HG02642 (cell line): ENCODE measurements at regions not wholly inside any gene's neighbourhood (a gene's known extent, or its start where the extent isn't known, plus 50 kb on each side); places are given as distances from the start of the nearest gene placed in this dataset.

Source experiments
- ATAC-seq: cut with Tn5 transposase; IDR thresholded peaks from one replicate; pipeline ENCODE4 v1.9.1; 2021; ENCODE audit warnings: mild to moderate bottlenecking; ENCODE audit not compliant: unreplicated experiment, poor library complexity

DNA sequence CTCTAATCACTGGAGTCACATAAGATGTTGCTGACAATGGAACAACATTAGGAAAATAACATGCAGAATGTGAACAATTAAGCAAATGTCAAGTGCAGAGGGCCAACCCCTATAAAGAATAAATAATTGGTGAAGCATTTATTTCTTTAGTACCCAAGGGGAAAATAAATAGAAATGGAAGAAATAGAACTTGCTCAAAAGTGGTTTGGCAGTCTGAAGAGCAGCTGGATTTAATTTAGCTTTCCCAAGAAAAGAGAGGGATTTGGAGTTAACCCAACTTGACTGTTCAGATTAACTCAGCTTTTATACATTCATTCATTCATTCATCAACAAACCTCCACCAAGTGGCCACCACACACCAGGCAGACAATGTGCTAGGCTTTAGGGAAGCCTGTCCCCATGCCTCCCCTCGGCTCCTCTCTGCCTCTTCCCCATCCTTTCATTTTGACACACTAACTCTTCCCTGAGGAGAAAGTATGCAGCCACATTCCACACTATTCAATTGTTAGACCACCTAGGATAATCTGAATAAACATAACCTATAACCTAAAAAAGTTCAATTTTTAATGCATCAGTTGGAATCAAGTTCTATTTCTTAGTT, 295.5 kb downstream of the AHR start:
- ATAC-seq = no peak

DNA sequence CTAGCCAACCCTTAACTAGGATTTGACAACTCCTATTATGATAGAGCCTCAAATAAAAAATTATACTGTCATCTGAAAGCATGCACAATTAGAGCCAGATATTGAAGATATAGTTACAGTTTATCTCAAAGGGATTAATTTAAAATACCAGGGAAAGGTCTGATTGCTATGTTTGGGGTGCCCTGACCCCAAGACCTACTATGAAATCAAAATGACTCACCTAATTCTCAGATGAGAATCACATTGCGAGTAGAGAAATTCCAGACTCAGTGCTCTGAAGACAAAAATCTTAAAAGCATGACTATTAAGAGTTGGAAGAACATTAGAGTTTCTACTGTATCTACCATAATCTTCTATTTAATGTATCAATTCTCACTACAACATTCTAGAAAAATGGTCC, 297.1 kb downstream of the AHR start:
- no peak for ATAC-seq

DNA sequence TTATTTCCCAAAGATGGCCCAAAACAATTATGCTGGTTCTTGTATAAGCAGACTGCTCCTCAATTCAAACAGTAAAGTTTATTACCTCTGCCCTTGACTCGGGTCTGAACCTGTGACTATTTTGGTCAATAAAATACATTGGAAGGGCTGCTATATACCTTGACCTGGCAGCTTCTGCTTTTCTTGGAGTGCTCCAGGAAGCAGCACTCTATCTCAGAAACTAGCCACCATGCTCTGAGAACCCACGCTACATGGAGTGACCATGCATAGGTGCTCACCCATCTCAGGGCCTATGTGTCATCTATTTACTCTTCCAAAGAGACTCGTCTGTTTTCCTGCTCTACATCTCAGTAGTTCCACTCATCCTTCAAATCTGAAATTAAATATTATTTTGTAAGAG, 299.9 kb downstream of the AHR start:
- no peak for ATAC-seq

DNA sequence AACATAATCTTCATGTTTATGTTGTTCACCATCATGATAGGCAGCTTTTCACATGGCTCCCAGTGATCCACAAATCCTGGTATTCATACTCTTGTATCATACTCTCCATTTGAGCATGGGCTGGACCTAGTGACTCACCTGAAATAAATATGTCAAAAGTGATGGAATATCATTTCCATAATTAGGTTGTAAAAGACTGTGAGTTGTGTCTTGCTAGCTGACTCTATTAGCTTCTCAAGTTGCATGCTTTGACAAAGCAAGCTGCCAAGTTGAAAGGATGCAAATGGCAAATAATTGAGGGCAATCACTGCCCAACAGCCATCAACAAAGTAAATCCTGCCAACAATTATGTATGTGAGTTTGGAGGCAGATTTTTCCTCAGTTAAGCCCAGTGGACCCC, 300.4 kb downstream of the AHR start:
- no peak for ATAC-seq

DNA sequence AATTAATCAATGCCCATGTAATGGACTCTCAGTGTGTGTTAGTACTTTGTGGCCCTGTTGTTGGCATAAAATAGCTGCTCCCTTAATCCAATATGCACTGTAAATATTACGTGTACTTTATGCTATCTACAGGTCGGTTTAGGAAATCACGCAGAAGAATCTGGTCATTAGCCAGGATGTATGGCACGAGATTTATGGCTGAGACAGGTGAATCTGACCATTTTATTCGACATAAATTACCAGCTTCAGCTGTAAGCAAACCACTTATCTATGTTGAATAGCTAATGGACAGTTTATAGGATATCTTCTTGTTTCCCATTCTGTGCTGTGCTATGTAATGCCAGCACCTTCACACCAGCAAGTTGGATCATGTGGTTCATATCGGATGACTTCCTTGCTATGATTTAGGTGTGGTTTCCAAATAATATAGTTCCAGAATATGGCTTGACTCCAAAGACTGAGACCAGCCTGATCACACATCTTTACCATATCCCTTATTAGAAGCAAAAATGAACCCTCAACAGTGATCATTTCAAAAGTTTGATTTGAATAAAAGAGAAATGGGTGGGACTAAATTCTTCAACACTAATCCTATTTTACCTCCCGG, 301.4 kb downstream of the AHR start:
- ATAC-seq = no peak

DNA sequence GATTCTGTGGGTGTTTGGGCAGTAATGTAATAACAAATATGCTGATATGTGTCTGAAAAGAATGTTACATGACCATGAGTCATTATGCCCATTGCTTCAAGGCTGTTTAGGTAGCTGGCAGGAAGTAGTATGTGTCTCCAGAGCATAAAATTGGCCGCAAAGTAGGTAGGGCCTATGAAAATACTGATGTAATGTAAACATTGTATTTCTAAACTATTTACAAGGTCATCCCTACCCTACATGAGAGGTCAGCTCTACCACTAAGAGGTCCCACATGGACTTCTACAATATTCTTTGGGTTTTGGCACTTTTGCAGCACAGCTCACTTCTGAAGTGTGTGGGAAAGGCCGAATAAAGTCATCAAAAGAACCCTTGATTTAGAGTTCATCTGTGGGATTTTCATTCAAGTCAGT, 301.9 kb downstream of the AHR start:
- no peak for ATAC-seq

DNA sequence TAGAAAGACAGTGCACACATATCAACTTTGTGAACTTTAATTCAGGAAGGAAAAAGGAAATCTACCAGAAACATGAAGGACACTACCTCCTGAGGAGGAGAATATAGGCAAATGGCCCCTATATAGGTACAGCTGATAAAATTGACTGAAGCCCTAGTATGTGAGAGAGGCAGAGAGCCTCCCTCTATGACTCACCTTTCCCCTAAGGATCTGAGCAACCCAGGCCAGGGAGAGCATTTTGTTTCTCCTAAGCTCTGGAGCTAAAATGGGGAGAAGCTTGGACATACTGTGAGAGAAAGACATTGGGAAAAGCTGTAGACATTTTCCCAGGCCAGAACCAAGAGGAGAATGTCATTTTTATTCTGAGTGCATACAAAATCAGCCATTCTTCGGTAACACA, 303.5 kb downstream of the AHR start:
- ATAC-seq = no peak

DNA sequence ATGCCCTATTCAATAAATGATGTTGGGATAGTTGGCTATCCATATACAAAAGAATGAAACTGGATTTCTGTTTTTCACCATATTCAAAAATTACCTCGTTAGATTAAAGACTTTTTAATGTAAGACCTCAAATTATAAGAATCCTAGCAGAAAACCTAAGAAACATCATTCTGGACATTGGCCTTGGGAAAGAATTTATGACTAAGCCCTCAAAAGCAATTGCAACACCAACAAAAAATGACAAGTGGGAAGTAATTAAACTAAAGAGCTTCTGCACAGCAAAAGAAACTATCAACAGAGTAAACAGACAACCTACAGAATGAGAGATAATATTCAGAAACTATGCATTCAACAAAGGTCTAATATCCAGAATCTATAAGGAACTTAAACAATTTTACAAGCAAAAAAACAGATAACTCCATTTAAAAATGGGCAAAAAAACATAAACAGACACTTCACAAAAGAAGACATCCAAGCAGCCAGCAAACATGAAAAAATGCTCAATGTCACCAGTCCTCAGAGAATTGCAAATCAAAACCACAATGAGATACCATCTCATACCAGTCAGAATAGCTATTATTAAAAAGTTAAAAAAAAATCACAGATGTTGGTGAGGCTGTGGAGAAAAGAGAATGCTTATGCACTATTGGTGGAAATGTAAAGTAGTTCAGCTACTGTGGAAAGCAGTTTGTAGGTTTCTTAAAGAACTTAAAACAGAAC, 309.8 kb downstream of the AHR start:
- ATAC-seq = no peak

DNA sequence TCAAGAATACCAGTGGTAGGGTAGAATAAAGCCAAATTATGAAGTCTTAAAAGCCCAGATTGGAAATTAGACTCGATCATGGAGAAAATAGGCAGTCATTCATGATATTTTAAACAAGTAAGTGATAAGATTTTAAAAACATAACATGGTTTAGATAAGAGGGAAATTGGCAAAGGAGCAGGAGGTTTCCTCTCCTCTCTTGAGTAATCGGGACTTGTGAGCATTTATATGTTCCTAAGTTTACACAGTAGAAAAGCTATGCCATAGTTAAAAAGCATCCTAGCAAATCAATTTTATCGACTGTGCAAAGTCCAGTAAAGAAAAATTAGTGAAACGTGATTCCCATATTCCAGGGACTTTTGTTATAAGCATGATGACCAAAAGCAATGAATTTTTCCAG, 313.2 kb downstream of the AHR start:
- no peak for ATAC-seq

DNA sequence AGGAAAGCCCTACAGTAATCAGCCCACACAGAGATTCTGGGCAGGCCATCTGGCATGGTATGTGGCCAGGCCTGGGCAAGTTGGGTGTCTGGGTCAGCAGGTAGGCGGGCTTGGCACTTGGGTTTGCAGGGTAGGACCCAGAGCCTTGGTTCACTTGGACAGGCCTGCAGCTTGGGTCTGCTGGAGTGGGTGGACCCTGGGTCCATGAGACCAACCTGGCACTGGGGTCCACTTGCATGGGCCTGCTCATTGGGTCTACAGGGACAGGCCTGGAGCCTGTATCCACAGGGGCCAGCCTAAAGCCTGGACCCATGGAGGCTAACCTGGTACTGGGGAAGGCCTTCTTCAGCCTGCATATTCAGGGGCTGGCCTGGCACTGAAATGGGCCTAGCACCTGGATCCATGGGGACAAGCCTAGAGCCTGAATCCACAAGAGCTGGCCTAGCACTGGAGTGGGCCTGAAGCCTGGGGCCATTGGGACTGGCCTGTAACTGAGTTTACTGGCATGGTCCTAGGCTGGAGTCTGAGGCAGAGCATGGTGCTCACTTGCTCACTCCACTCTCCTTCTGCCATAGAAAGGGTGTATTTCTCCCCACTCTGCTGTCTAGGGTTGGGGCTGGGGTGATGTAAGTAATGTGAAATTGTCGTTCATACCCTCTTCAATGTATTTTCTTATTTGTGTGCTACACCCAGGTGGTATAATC, 315.0 kb downstream of the AHR start:
- no peak for ATAC-seq

DNA sequence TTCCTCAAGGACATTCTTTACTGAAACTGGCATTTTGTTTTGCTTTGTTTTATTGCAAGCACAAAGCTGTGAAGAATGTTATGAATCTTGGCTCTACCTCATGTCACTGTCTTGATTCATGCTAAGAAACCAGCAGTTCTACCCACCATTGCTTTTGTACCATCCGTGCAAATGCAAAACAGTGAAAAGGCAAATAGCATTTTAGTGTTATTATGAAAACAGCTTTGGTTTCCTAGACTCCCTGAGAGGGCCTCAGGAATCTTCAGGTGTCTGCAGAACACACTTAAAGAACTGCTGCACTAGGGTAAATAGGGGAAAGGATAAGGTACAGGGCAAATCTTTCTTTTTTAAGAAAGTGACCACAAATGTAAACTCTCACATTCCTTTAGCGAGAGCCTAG, 318.9 kb downstream of the AHR start:
- no peak for ATAC-seq

DNA sequence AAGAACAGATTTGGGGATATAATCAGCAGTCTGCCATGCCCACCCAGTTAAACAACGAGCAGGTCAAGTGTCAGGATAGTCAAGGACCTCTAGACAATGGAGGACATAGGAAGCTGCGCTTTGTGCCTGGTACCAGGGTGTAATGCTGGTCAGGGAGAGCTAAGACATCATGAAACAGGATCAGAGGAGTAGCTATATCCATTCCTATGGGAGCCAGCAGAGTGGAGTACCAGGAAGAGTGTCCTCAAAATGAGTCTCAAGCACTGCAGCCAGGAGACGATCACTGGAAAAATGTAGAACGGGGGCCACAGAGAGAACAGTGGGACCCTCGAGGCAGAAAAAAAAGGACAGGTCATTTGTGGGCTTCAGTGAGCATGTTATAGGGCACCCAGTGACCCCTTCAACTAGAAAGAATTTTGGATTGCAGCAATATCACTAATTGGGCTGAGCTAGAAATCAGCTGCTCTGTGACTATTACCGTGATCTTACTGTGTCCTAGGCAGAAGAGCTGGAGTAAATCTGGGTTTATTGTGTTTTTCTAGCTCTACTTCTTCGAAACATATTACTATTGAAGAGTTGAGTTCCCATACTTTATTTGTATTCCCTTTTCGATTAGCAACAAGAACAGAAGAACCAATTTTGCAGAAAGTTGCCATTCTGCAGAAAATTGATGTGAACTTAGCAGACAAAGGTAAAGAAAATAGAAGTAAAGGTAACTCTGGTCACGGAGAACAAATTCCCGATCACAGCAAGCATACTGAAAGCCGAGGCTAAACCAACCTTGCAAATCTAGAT, 319.6 kb downstream of the AHR start:
- no peak for ATAC-seq

DNA sequence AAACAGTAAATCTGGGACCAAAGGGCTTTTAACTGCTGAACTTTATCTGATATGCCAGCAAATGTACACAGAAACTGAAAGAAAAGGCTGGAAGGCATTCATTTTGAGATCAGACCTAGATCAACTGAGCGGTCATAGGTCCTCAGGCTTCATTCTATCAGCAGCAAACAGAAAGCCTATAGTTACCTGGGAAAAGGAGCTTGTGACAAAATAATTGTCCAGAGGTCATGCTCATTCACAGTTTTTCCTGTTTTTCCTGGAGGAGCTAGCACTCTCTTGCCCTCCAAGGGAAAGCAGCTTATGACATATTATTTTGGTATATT, 320.2 kb downstream of the AHR start:
- no peak for ATAC-seq

DNA sequence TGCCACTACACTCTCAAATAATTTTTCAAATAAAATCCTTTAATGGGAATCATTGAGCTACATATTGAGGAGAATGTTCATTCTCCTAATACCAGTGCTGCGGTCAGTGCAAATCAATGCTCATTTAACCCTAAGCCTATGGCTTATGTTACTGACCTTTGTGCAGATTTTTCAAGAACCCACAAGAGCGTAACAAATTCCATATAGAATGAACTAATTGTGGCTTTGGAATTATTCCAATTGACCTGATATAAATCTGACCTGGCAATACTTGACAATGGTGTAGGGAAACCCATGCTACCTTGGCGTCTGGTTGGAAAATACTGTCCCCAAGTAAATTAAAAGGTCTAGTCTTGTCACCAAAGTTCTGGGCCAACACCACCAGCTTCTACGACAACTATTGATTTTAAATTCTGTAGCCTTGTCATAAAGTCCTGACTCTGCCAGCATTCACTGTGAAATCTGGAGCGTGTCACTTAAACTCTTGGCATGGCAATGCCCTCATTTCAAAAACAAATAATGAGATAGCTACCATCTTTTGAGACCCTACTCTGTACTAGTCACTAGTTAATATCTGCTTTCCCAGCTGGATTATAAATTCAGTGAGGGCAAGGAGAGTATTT, 320.9 kb downstream of the AHR start:
- no peak for ATAC-seq

DNA sequence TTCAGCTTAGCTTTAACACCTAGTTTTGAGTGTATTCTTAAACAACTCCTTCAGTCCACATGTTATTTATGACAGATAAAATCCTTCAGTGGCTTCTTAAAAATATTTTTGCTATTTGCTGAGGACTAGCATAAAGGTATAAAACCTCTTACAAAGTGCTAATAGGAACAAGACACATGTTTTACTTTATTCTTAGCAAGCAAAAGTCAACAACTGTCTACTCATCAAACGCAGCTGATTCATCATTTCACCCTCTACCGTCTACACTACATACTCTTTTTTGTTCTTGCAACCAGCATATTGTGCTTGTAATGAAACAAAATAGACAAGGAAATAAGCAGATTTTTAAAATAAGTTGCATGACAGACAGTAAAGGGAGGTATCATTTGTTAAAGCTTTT, 319.7 kb downstream of the SNX13 start:
- ATAC-seq = no peak

DNA sequence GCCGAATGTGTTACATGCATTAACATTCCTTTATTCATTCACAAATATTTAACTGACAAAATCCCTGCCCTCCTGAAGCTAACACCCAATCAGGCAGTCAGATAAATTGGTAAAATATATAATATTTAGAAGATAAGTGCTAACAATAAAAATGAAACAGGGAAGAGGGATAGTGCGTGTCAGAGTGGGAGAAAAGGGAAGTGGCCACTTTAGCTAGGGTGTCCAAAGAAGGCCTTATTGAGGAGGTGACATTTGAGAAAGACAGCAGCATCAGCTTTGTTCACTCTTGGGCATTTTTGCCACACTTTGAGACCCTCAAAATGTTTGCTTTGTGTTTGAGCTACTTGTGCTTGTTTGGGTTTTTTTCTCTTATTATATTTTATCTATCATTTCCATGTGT, 317.8 kb downstream of the SNX13 start:
- ATAC-seq = no peak

DNA sequence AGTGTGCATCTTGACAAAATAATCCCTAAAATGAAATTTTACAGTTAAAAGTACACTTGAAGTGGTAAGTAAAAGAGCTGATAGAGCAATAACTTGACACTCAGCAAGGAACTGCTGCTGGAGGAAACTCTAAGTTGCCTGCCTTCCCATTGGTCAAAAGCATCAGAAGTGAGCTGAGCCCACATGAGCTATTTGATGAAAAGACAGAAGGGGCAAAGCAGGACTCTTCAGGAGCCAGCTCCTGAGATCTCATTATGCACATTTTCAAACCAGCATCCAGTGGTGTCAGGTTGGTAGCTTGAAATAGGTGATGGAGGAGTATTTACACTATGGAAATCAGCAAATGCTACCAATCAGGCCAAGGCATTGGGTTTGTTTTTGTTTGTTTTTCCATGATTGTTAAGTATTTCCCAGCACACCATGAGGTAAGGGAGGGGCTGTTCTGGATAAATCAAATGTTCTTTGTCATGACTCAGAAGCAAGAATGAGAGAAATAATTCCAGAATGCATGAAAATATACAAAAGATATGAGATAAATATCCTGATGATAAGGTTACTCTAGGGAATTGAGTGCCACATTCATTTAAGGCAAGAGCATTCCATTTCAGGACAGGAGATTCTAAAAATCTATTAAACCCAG, 316.6 kb downstream of the SNX13 start:
- no peak for ATAC-seq

DNA sequence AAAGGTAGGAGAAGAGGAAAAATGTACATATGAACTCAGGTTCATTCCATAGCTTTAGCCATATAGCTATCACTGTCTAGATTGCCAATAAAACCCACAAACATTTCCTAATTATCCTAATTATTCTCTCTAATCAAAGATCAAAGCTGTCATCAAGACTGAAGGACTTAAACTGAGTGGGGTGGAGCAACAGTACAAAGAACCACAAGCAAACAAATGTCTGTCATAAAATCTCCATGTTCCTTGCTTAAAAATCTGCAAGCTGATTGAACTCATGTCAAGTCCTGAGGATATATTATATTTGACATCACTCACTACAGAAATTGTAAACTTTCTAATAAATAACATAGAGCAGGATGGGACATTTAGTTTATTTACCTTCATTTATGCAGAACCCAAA, 315.9 kb downstream of the SNX13 start:
- no peak for ATAC-seq

DNA sequence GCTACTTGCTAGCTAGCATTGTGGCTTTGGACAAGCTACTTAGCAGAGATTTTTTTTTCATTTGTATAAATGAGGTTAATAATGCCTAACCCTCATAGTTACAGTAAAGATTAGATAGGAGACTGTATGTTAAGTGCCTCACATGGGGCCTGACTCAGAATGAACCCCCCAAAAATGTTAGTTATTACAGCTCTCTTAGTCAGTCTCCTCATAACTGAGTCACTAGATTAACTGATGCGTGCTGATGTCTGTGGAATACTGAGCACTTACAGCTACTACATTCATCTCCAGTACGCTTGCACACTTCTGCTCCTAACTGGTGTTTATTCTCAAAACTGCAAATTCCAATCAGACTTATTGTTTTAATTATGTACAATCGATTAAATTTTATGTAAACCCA, 315.3 kb downstream of the SNX13 start:
- ATAC-seq = no peak

DNA sequence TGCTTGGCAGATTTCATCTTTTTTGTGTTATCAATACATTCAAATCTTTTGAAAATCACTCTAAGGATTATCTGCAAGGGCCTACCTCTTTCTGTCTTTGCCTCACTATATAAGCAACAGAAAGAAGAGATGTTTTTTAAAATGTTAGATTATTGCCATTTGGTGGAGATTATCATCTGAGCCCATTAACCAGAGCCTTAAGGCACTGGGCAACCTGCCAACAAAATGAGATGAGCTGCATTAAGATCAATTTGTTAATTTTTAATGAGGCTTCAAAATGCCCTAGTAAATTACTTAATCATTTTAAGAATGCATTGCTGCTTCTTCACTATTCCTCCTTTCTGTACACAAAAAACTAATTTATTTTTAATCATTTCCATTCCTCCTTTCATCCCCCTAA, 314.1 kb downstream of the SNX13 start:
- ATAC-seq = no peak
